Endothelial cell of umbilical vein (primary cell): ENCODE measurements at regions not wholly inside any gene's neighbourhood (a gene's known extent, or its start where the extent isn't known, plus 50 kb on each side); places are given as distances from the start of the nearest gene placed in this dataset.

ENCODE experiments used
- BruUV-seq: library from RNA; stranded (reverse); fragments of 400-500 nt; replicated peaks from 2 replicates; lab custom pipeline; 2021; lab: Mats Ljungman, UMichigan
- CTCF ChIA-PET: fragments of 300-600, 350-600 bp; sonication (Branson Sonifier 250); formaldehyde crosslinking; loops from one replicate; lab custom pipeline; 2021; ENCODE audit warnings: antibody characterized with exemption, inconsistent platforms; lab: Charles Lee
- POLR2A ChIA-PET: fragments of 300-600, 350-600 bp; sonication (Branson Sonifier 250); formaldehyde crosslinking; loops from one replicate; lab custom pipeline; 2021; ENCODE audit warnings: antibody characterized with exemption, inconsistent platforms; lab: Charles Lee
- DNase-seq: peaks from one replicate; pipeline ENCODE4 v3.0.0-alpha.2; 2011; ENCODE audit warnings: low read depth, low spot score
- FAIRE-seq: peaks from 2 replicates; lab custom pipeline; 2011; peaks lifted over from hg19 to GRCh38; lab: Jason Lieb, UNC
- H2AFZ ChIP-seq: 2 replicates; pipeline ENCODE4 v1.6.0; 2012; ENCODE audit warnings: low read depth, low read length, control low read depth, inconsistent platforms
- H3K27ac ChIP-seq: 2 replicates; pipeline ENCODE4 v1.5.1; 2011; ENCODE audit warnings: low read depth, mild to moderate bottlenecking, control low read depth, low read length, moderate library complexity; ENCODE audit not compliant: insufficient read depth
- H3K27me3 ChIP-seq, 2 experiments: 2 replicates each; pipeline versions ENCODE4 v1.6.0 to v1.6.1; 2011; ENCODE audit warnings: low read length in 2 of 2, mixed read lengths in 1 of 2; ENCODE audit not compliant: control insufficient read depth in 2 of 2, insufficient read depth in 2 of 2
- H3K36me3 ChIP-seq, 2 experiments: 2 replicates in 1 of 2; 3 replicates in 1 of 2; pipeline ENCODE4 v1.5.1; 2011; ENCODE audit warnings: low read length in 2 of 2, mild to moderate bottlenecking in 1 of 2, moderate library complexity in 1 of 2; ENCODE audit not compliant: control insufficient read depth in 2 of 2, insufficient read depth in 2 of 2; ENCODE audit errors: extremely low read depth in 1 of 2
- H3K4me1 ChIP-seq: 3 replicates; pipeline ENCODE4 v1.5.1; 2011; ENCODE audit warnings: mild to moderate bottlenecking, low read length; ENCODE audit not compliant: control insufficient read depth, insufficient read depth; ENCODE audit errors: extremely low read depth
- H3K4me2 ChIP-seq: 2 replicates; pipeline ENCODE4 v1.6.1; 2011; ENCODE audit warnings: low read length, control low read depth, mixed read lengths; ENCODE audit not compliant: insufficient read depth
- H3K4me3 ChIP-seq, 3 experiments: fragments of 200-600 bp in 1 of 3; sonication (generic), shearing (Covaris generic) in 1 of 3; replicated peaks in 1 of 3; 2 replicates each; pipeline ENCODE4 v1.5.1; 2011 to 2016; ENCODE audit warnings: control low read depth in 3 of 3, low read length in 3 of 3, mild to moderate bottlenecking in 2 of 3, inconsistent platforms in 1 of 3, low read depth in 1 of 3, moderate library complexity in 1 of 3; ENCODE audit not compliant: insufficient read depth in 1 of 3
- H3K79me2 ChIP-seq: 2 replicates; pipeline ENCODE4 v1.6.0; 2012; ENCODE audit warnings: low read length, inconsistent platforms; ENCODE audit not compliant: control insufficient read depth, insufficient read depth
- H3K9ac ChIP-seq: replicated peaks from 2 replicates; pipeline ENCODE3; 2011; ENCODE audit warnings: low read length, control low read depth; ENCODE audit not compliant: insufficient read depth; ENCODE audit errors: extremely low read depth
- H3K9me1 ChIP-seq: replicated peaks from 3 replicates; pipeline ENCODE4 v1.6.0; 2011; ENCODE audit warnings: mild to moderate bottlenecking, low read length; ENCODE audit not compliant: control insufficient read depth, insufficient read depth; ENCODE audit errors: extremely low read depth
- H3K9me3 ChIP-seq: replicated peaks from 2 replicates; pipeline ENCODE4 v1.5.1; 2012; ENCODE audit warnings: low read length, inconsistent platforms; ENCODE audit not compliant: control insufficient read depth, insufficient read depth
- H4K20me1 ChIP-seq: replicated peaks from 2 replicates; pipeline ENCODE3; 2011; ENCODE audit warnings: mild to moderate bottlenecking, low read length; ENCODE audit not compliant: control insufficient read depth, insufficient read depth; ENCODE audit errors: extremely low read depth
- CTCF ChIP-seq, 2 donors: IDR thresholded peaks; 1 replicate in 1 of 2; 2 replicates in 1 of 2; pipeline ENCODE4 v1.5.1; 2011; ENCODE audit warnings: low read length in 2 of 2, mild to moderate bottlenecking in 2 of 2, moderate library complexity in 2 of 2, control low read depth in 1 of 2, inconsistent platforms in 1 of 2, low read depth in 1 of 2; ENCODE audit not compliant: insufficient read depth in 1 of 2; ENCODE audit errors: extremely low read depth in 1 of 2
- EZH2 ChIP-seq: IDR thresholded peaks from 2 replicates; pipeline ENCODE4 v1.6.1; 2012; ENCODE audit warnings: borderline replicate concordance, low read depth, mild to moderate bottlenecking, moderate library complexity, low read length, inconsistent platforms; ENCODE audit not compliant: severe bottlenecking
- FOS ChIP-seq: IDR thresholded peaks from 2 replicates; pipeline ENCODE4 v1.6.1; 2011; ENCODE audit warnings: mild to moderate bottlenecking, low read length, moderate library complexity, borderline replicate concordance; ENCODE audit not compliant: insufficient read depth
- GATA2 ChIP-seq: IDR thresholded peaks from 2 replicates; pipeline ENCODE4 v1.7.0; 2011; ENCODE audit warnings: low read depth, mild to moderate bottlenecking, moderate library complexity, mixed read lengths, low read length; ENCODE audit not compliant: insufficient read length, insufficient read depth
- JUN ChIP-seq: IDR thresholded peaks from 2 replicates; pipeline ENCODE4 v1.6.1; 2011; ENCODE audit warnings: borderline replicate concordance, low read depth; ENCODE audit not compliant: insufficient read length, insufficient read depth
- MAX ChIP-seq: IDR thresholded peaks from 2 replicates; pipeline ENCODE4 v1.6.1; 2011; ENCODE audit not compliant: insufficient read depth, insufficient read length
- MYC ChIP-seq: IDR thresholded peaks from one replicate; pipeline ENCODE4 v1.6.1; 2011; ENCODE audit warnings: mild to moderate bottlenecking, low read depth, low read length
- POLR2A ChIP-seq: IDR thresholded peaks from 2 replicates; pipeline ENCODE4 v1.6.1; 2012; ENCODE audit warnings: low read depth, mild to moderate bottlenecking, control low read depth, low read length
- POLR2AphosphoS5 ChIP-seq: IDR thresholded peaks from 2 replicates; pipeline ENCODE4 v1.6.1; 2012; ENCODE audit warnings: low read depth, mild to moderate bottlenecking, control low read depth, low read length, moderate library complexity; ENCODE audit not compliant: insufficient read depth
- dilution Hi-C: fragments of 300-500 bp; cut with MboI; formaldehyde crosslinking; loops from one replicate; pipeline ENCODE4 v1.15.0; 2019; ENCODE audit warnings: low sequenced_read_pairs; ENCODE audit not compliant: extremely low pct_ligation_motif_present
- intact Hi-C: fragments of 100-400 bp; cut with micrococcal nuclease; formaldehyde crosslinking; loops from one replicate; pipeline ENCODE4 v1.10.0; 2022

GRCh38 chr5:120794121-120794520, 330.0 kb downstream of the PRR16 start:
- intact Hi-C loops = no loop called here
- Histone ChIP-seq H3K79me2 (no peaks in the 10 kb centered on the region), H3K27ac (no peak overlapping the region), H2AFZ (no peak overlapping the region), H3K4me3 (no peak overlapping the region), H4K20me1 (no peaks in the 10 kb centered on the region), H3K9me1 (no peaks in the 10 kb centered on the region), H3K4me2 (no peak overlapping the region), H3K36me3 (no peaks in the 10 kb centered on the region), H3K27me3 (no peaks in the 10 kb centered on the region), H3K4me1 (no peaks in the 10 kb centered on the region), H3K9ac (no peak overlapping the region), H3K9me3 (no peaks in the 10 kb centered on the region)
- dilution Hi-C loops = no loop called here
- BruUV-seq = no TSS peak
- DNase-seq (no peak), FAIRE-seq (no peak)
- POLR2A ChIA-PET = no interaction called here
- CTCF ChIA-PET = no interaction called here
- TF ChIP-seq EZH2 (no peak), CTCF (IDR thresholded peaks at IDR 0.05; ENCODE audit: extremely low read depth in 1 of 2, insufficient read depth in 1 of 2, low read depth in 1 of 2, low read length in 2 of 2) (no peak), POLR2AphosphoS5 (no peak), JUN (no peak), POLR2A (no peak), MYC (no peak), MAX (no peak), GATA2 (no peak), FOS (no peak)
